ENCODE measurements at regions not wholly inside any gene's neighbourhood (a gene's known extent, or its start where the extent isn't known, plus 50 kb on each side); places are given as distances from the start of the nearest gene placed in this dataset.

DNA sequence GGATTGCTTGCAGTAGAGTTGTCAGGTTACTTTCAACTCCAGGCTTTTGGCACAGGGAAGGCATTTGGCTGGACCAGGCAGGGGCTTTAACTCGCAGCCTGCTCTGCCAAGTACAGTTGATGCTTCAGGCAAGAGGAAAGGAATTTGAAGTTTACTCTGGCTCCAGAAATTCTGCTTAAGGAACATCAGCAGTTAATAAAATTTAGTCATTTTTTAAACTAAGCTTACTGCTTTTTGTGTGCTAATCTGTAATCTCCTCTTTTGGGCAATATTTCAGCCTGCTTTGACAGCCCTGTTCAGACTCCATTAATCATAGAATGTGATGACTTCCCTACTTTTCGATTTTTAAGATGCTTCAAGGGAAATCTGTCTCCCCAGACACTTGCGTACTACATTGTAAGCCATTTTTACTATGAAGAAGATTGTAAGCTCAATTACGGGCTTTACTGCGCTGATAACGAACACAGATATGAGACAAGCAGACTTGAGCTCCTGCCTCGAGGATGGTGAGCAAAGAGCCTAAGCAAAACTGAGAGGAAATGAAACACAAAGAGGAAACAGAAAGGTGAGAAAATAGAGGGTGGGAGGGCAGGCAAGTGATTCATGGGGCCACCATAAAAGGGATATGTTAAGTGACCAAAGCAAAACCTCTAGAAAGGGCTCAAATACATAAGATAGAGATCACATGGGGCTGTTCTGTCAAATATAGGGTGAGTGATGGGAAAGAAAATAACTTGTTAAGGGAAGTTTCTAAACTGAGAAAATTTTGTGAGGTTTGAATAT is 76.6 kb upstream of the VAV3 start:
- TF ChIP-seq, protein P1, sequence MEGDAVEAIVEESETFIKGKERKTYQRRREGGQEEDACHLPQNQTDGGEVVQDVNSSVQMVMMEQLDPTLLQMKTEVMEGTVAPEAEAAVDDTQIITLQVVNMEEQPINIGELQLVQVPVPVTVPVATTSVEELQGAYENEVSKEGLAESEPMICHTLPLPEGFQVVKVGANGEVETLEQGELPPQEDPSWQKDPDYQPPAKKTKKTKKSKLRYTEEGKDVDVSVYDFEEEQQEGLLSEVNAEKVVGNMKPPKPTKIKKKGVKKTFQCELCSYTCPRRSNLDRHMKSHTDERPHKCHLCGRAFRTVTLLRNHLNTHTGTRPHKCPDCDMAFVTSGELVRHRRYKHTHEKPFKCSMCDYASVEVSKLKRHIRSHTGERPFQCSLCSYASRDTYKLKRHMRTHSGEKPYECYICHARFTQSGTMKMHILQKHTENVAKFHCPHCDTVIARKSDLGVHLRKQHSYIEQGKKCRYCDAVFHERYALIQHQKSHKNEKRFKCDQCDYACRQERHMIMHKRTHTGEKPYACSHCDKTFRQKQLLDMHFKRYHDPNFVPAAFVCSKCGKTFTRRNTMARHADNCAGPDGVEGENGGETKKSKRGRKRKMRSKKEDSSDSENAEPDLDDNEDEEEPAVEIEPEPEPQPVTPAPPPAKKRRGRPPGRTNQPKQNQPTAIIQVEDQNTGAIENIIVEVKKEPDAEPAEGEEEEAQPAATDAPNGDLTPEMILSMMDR (optimal IDR thresholded peaks at IDR 0.05 in 1 of 3, IDR thresholded peaks at IDR 0.05 in 1 of 3, conservative IDR thresholded peaks at IDR 0.05 in 1 of 3; ENCODE audit: extremely low read depth in 1 of 3, insufficient read depth in 2 of 3, low read length in 3 of 3) = no peak
- no peak for TF ChIP-seq EZH2 (IDR thresholded peaks at IDR 0.05; ENCODE audit: low read length)

Data from keratinocyte (primary cell).